H9 (cell line): ENCODE measurements at regions not wholly inside any gene's neighbourhood (a gene's known extent, or its start where the extent isn't known, plus 50 kb on each side); places are given as distances from the start of the nearest gene placed in this dataset.

Experiments used
- DNase-seq: peaks from one replicate; pipeline ENCODE4 v3.0.0-alpha.2; 2017
- H2AFZ ChIP-seq: one replicate; pipeline ENCODE4 v1.6.1; 2013; ENCODE audit warnings: mild to moderate bottlenecking, low read length, control low read depth, moderate library complexity
- H2AK5ac ChIP-seq: 2 replicates; pipeline ENCODE4 v1.6.1; 2013; ENCODE audit warnings: low read length, control low read depth, mixed read lengths; ENCODE audit not compliant: insufficient read length
- H2BK120ac ChIP-seq: one replicate; pipeline ENCODE4 v1.6.1; 2013; ENCODE audit warnings: low read depth, mild to moderate bottlenecking, low read length, control low read depth, inconsistent platforms; ENCODE audit not compliant: poor library complexity, severe bottlenecking
- H2BK12ac ChIP-seq: 2 replicates; pipeline ENCODE4 v1.6.1; 2013; ENCODE audit warnings: low read length, control low read depth, mixed read lengths, low read depth; ENCODE audit not compliant: insufficient read length
- H2BK15ac ChIP-seq: 2 replicates; pipeline ENCODE4 v1.6.1; 2013; ENCODE audit warnings: low read depth, low read length, control low read depth
- H2BK20ac ChIP-seq: one replicate; pipeline ENCODE4 v1.6.1; 2013; ENCODE audit warnings: low read depth, mild to moderate bottlenecking, low read length, control low read depth, inconsistent platforms; ENCODE audit not compliant: poor library complexity, severe bottlenecking
- H2BK5ac ChIP-seq: 2 replicates; pipeline ENCODE4 v1.6.1; 2013; ENCODE audit warnings: low read length, control low read depth, mixed read lengths; ENCODE audit not compliant: insufficient read length
- H3K14ac ChIP-seq: 2 replicates; pipeline ENCODE4 v1.6.1; 2013; ENCODE audit warnings: low read length, control low read depth; ENCODE audit not compliant: insufficient read depth
- H3K18ac ChIP-seq: 2 replicates; pipeline ENCODE4 v1.6.1; 2013; ENCODE audit warnings: low read depth, mild to moderate bottlenecking, mixed read lengths, low read length, control low read depth; ENCODE audit not compliant: insufficient read length
- H3K23ac ChIP-seq: 2 replicates; pipeline ENCODE4 v1.6.1; 2013; ENCODE audit warnings: low read length, control low read depth, mixed read lengths, low read depth; ENCODE audit not compliant: insufficient read length
- H3K23me2 ChIP-seq: 2 replicates; pipeline ENCODE4 v1.6.1; 2013; ENCODE audit warnings: low read depth, mild to moderate bottlenecking, mixed read lengths, low read length, control low read depth; ENCODE audit not compliant: insufficient read length, poor library complexity, severe bottlenecking
- H3K27ac ChIP-seq: 2 replicates; pipeline ENCODE4 v1.5.1; 2013; ENCODE audit warnings: low read length, control low read depth, mixed read lengths, low read depth; ENCODE audit not compliant: insufficient read length
- H3K27me3 ChIP-seq: 2 replicates; pipeline ENCODE4 v1.6.1; 2013; ENCODE audit warnings: low read length, control low read depth, inconsistent platforms; ENCODE audit not compliant: insufficient read depth
- H3K4ac ChIP-seq: 2 replicates; pipeline ENCODE4 v1.6.1; 2013; ENCODE audit warnings: low read depth, mild to moderate bottlenecking, control low read depth, inconsistent platforms, low read length, moderate library complexity
- H3K4me1 ChIP-seq: 2 replicates; pipeline ENCODE4 v1.6.1; 2013; ENCODE audit warnings: low read length, control low read depth, inconsistent platforms; ENCODE audit not compliant: insufficient read depth
- H3K4me2 ChIP-seq: 2 replicates; pipeline ENCODE4 v1.6.1; 2013; ENCODE audit warnings: low read length, control low read depth, mixed read lengths; ENCODE audit not compliant: insufficient read length, insufficient read depth
- H3K56ac ChIP-seq: 2 replicates; pipeline ENCODE4 v1.6.1; 2013; ENCODE audit warnings: low read depth, mild to moderate bottlenecking, mixed read lengths, low read length, control low read depth; ENCODE audit not compliant: insufficient read length
- H3K79me1 ChIP-seq: 2 replicates; pipeline ENCODE4 v1.6.1; 2013; ENCODE audit warnings: low read depth, mild to moderate bottlenecking, moderate library complexity, low read length, control low read depth, inconsistent platforms; ENCODE audit not compliant: insufficient read depth, poor library complexity, severe bottlenecking
- H3K79me2 ChIP-seq: 2 replicates; pipeline ENCODE4 v1.6.1; 2013; ENCODE audit warnings: low read length, control low read depth, inconsistent platforms; ENCODE audit not compliant: insufficient read depth
- H3K9ac ChIP-seq: 2 replicates; pipeline ENCODE4 v1.6.1; 2013; ENCODE audit warnings: low read length, control low read depth, mixed read lengths; ENCODE audit not compliant: insufficient read length; ENCODE audit errors: extremely low read depth
- H3K9me3 ChIP-seq: one replicate; pipeline ENCODE4 v1.6.1; 2013; ENCODE audit warnings: low read depth, low read length, inconsistent platforms; ENCODE audit not compliant: control insufficient read depth
- H3T11ph ChIP-seq: one replicate; pipeline ENCODE4 v1.6.1; 2013; ENCODE audit warnings: mild to moderate bottlenecking, low read length, control low read depth, inconsistent platforms
- H4K20me1 ChIP-seq: one replicate; pipeline ENCODE4 v1.6.1; 2013; ENCODE audit not compliant: control insufficient read depth, insufficient read length, insufficient read depth
- H4K5ac ChIP-seq: 2 replicates; pipeline ENCODE4 v1.6.1; 2013; ENCODE audit warnings: low read depth, mild to moderate bottlenecking, mixed read lengths, low read length, control low read depth; ENCODE audit not compliant: insufficient read length
- H4K8ac ChIP-seq: replicated peaks from 2 replicates; pipeline ENCODE4 v1.6.1; 2013; ENCODE audit warnings: low read length, control low read depth, mixed read lengths, low read depth; ENCODE audit not compliant: insufficient read length
- H4K91ac ChIP-seq: 2 replicates; pipeline ENCODE4 v1.6.1; 2013; ENCODE audit warnings: low read depth, mild to moderate bottlenecking, moderate library complexity, mixed read lengths, low read length, control low read depth; ENCODE audit not compliant: insufficient read length
- H3K27ac Mint-ChIP-seq, 3 experiments: 2 replicates in 2 of 3; 3 replicates in 1 of 3; pipeline ENCODE4 v1.8.0; 2020 to 2021; ENCODE audit warnings: mixed read lengths in 3 of 3, mild to moderate bottlenecking in 1 of 3, moderate library complexity in 1 of 3
- H3K27me3 Mint-ChIP-seq: 2 replicates; pipeline ENCODE4 v1.8.0; 2021; ENCODE audit warnings: low read depth, mild to moderate bottlenecking, moderate library complexity, mixed read lengths
- H3K36me3 Mint-ChIP-seq, 3 experiments: 2 replicates in 2 of 3; 3 replicates in 1 of 3; pipeline ENCODE4 v1.8.0; 2020 to 2021; ENCODE audit warnings: low read depth in 3 of 3, mixed read lengths in 3 of 3; ENCODE audit not compliant: insufficient read depth in 1 of 3
- H3K4me1 Mint-ChIP-seq, 2 experiments: 2 replicates each; pipeline ENCODE4 v1.8.0; 2020; ENCODE audit warnings: mixed read lengths in 2 of 2
- H3K4me3 Mint-ChIP-seq, 2 experiments: 2 replicates in 1 of 2; 3 replicates in 1 of 2; pipeline ENCODE4 v1.8.0; 2020 to 2021; ENCODE audit warnings: mild to moderate bottlenecking in 2 of 2, mixed read lengths in 2 of 2, moderate library complexity in 1 of 2
- H3K9me3 Mint-ChIP-seq, 2 experiments: 2 replicates in 1 of 2; 3 replicates in 1 of 2; pipeline ENCODE4 v1.8.0; 2020; ENCODE audit warnings: mild to moderate bottlenecking in 2 of 2, mixed read lengths in 2 of 2, moderate library complexity in 1 of 2
- CTCF ChIP-seq: fragments of 200-600 bp; sonication (generic); conservative IDR thresholded peaks from 3 replicates; pipeline ENCODE4 v1.8.0; 2021; ENCODE audit warnings: antibody characterized with exemption, mild to moderate bottlenecking
- WGBS: extraction: QIAGEN DNeasy Blood & Tissue Kit; methylation state at CpG from one replicate; pipeline ENCODE4 v1.1.7; 2013; ENCODE audit warnings: missing lambda C conversion rate, low lambda C conversion rate, mixed read lengths; ENCODE audit not compliant: insufficient read length; ENCODE audit errors: extremely low coverage; 5-methylcytosine and 5-hydroxymethylcytosine counted together

- Histone ChIP-seq H3K4me1 (no peaks in the 10 kb centered on the region), H2BK120ac (no peak overlapping the region), H3K4me2 (no peak overlapping the region), H4K91ac (no peak overlapping the region), H3K23ac (no peak overlapping the region), H3K79me1 (no peaks in the 10 kb centered on the region), H2BK15ac (no peak overlapping the region), H3K9me3 (no peaks in the 10 kb centered on the region), H4K20me1 (no peaks in the 10 kb centered on the region), H3K79me2 (no peaks in the 10 kb centered on the region), H2BK20ac (no peak overlapping the region), H4K5ac (no peak overlapping the region), H2AFZ (no peak overlapping the region), H3K23me2 (no peaks in the 10 kb centered on the region), H3K9ac (no peak overlapping the region), H3T11ph (no peak overlapping the region), H3K14ac (peak overlapping the region; percentile 67; the same call in 1 of the 2 replicates), H4K8ac (no peak overlapping the region), H3K56ac (no peak overlapping the region), H2BK12ac (no peak overlapping the region), H3K18ac (no peak overlapping the region), H3K27ac (no peak overlapping the region), H3K4ac (no peak overlapping the region), H3K27me3 (no peaks in the 10 kb centered on the region), H2BK5ac (no peak overlapping the region), H2AK5ac (no peak overlapping the region)
- no peak overlapping the region for H3K27ac Mint-ChIP-seq
- DNase-seq: no peak
- no peaks in the 10 kb centered on the region for H3K27me3 Mint-ChIP-seq
- H3K36me3 Mint-ChIP-seq: no peaks in the 10 kb centered on the region
- TF ChIP-seq CTCF: no peak
- WGBS: no CpG with 5 or more reads among the region's 4 CpGs
- no peaks in the 10 kb centered on the region for H3K9me3 Mint-ChIP-seq
- H3K4me1 Mint-ChIP-seq: peaks cover 5 to 11% of the 10 kb centered on the region in 2 experiments
- no peak overlapping the region for H3K4me3 Mint-ChIP-seq
Measured at GRCh38 chr13:31442571-31442970, 242.8 kb downstream of the B3GLCT start.
